ENCODE measurements at regions not wholly inside any gene's neighbourhood (a gene's known extent, or its start where the extent isn't known, plus 50 kb on each side); places are given as distances from the start of the nearest gene placed in this dataset.

DNA sequence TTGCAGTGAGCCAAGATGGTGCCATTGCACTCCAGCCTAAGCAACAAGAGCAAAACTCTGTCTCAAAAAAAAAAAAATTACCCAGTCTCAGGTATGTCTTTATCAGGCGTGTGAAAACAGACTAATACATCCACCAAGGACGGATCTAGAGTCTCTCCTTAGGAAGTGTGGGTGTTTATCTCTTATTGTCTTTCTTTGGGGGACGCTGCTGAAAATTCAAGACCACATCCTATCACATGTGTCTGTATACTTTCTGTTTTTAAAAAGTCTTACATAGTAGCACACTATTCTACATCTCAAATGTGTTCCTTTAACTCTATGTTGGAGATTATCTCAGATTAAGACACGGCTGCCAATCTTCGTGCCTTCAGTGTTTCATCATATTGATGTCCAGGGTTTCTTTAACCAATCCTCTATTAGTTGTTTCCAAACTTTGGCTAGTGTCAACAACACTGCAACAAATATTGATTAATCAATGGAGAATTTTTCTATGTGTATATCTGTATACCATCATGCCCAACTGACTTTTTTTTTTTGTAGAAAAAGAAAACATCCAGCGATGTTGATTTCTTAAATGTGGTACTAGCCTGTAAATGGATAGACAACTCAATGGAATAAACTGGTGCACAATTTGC, 92.3 kb upstream of the KDM7A start:
- CTCF ChIA-PET = no interaction called here

GRCh38 chr7:140267381-140268226, 90.8 kb upstream of the KDM7A start:
- H3K36me3 Mint-ChIP-seq (ENCODE audit: insufficient read depth, unreplicated experiment) = no peaks in the 10 kb centered on the region
- no peaks in the 10 kb centered on the region for H3K9me3 Mint-ChIP-seq (ENCODE audit: unreplicated experiment)
- intact Hi-C loops (cut with micrococcal nuclease; ENCODE audit: unreplicated experiment) = no loop called here
- Histone ChIP-seq H3K27me3 (replicated peaks; ENCODE audit: control insufficient read depth, insufficient read depth, low read length) (no peaks in the 10 kb centered on the region), H3K4me3 (ENCODE audit: low read depth, low read length) (no peak overlapping the region), H3K36me3 (ENCODE audit: control insufficient read depth, insufficient read depth, low read length) (no peaks in the 10 kb centered on the region), H3K4me1 (no peaks in the 10 kb centered on the region), H3K9me3 (no peaks in the 10 kb centered on the region)
- no peaks in the 10 kb centered on the region for H3K4me1 Mint-ChIP-seq (ENCODE audit: low read depth, unreplicated experiment)
- POLR2A ChIA-PET = no interaction called here
- no peak overlapping the region for H3K4me3 Mint-ChIP-seq (ENCODE audit: unreplicated experiment)
- no TSS peak for BruUV-seq (replicated peaks)
- H3K27ac Mint-ChIP-seq (ENCODE audit: unreplicated experiment) = no peak overlapping the region
- CTCF ChIA-PET = no interaction called here
- DNase-seq = no peak
- TF ChIP-seq, protein P1, sequence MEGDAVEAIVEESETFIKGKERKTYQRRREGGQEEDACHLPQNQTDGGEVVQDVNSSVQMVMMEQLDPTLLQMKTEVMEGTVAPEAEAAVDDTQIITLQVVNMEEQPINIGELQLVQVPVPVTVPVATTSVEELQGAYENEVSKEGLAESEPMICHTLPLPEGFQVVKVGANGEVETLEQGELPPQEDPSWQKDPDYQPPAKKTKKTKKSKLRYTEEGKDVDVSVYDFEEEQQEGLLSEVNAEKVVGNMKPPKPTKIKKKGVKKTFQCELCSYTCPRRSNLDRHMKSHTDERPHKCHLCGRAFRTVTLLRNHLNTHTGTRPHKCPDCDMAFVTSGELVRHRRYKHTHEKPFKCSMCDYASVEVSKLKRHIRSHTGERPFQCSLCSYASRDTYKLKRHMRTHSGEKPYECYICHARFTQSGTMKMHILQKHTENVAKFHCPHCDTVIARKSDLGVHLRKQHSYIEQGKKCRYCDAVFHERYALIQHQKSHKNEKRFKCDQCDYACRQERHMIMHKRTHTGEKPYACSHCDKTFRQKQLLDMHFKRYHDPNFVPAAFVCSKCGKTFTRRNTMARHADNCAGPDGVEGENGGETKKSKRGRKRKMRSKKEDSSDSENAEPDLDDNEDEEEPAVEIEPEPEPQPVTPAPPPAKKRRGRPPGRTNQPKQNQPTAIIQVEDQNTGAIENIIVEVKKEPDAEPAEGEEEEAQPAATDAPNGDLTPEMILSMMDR (IDR thresholded peaks at IDR 0.05; ENCODE audit: insufficient read depth in 1 of 2, low read depth in 1 of 2, low read length in 1 of 2, severe bottlenecking in 1 of 2, unreplicated experiment in 1 of 2) = no peak
- H3K27me3 Mint-ChIP-seq (ENCODE audit: insufficient read depth, unreplicated experiment) = no peaks in the 10 kb centered on the region

More for the DNA sequence above, 92.3 kb upstream of the KDM7A start:
- Histone ChIP-seq H3K4me1 (no peaks in the 10 kb centered on the region), H3K4me3 (ENCODE audit: low read depth, low read length) (no peak overlapping the region), H3K9me3 (no peaks in the 10 kb centered on the region), H3K36me3 (ENCODE audit: control insufficient read depth, insufficient read depth, low read length) (no peaks in the 10 kb centered on the region), H3K27me3 (replicated peaks; ENCODE audit: control insufficient read depth, insufficient read depth, low read length) (no peaks in the 10 kb centered on the region)
- no peaks in the 10 kb centered on the region for H3K9me3 Mint-ChIP-seq (ENCODE audit: unreplicated experiment)
- H3K36me3 Mint-ChIP-seq (ENCODE audit: insufficient read depth, unreplicated experiment) = no peaks in the 10 kb centered on the region
- DNase-seq = no peak
- H3K27me3 Mint-ChIP-seq (ENCODE audit: insufficient read depth, unreplicated experiment) = no peaks in the 10 kb centered on the region
- BruUV-seq (replicated peaks) = no TSS peak
- H3K4me1 Mint-ChIP-seq (ENCODE audit: low read depth, unreplicated experiment) = no peaks in the 10 kb centered on the region
- TF ChIP-seq, protein P1 (IDR thresholded peaks at IDR 0.05; ENCODE audit: insufficient read depth in 1 of 2, low read depth in 1 of 2, low read length in 1 of 2, severe bottlenecking in 1 of 2, unreplicated experiment in 1 of 2) = no peak
- no peak overlapping the region for H3K27ac Mint-ChIP-seq (ENCODE audit: unreplicated experiment)
- POLR2A ChIA-PET = no interaction called here
- H3K4me3 Mint-ChIP-seq (ENCODE audit: unreplicated experiment) = no peak overlapping the region
- intact Hi-C loops (cut with micrococcal nuclease; ENCODE audit: unreplicated experiment) = no loop called here

DNA sequence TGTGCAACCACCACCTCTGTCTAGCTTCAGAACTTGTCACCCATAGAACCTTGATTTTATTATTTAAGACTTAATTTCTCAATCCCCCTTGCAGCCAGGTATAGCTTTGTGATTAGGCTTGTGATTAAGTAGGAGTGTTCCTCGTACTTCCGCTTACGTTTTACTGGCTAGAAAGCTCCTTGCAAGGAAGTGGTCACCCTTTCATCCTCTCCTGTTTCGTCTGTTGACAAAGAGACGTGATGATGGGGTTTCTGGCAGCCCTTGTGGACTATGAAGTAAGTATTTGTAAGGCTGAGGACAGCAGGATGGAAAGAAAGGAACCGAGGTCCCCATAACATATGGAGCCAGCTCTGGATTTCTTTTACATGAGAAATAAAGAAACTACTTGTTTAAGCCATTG, 86.5 kb upstream of the KDM7A start:
- no peaks in the 10 kb centered on the region for H3K36me3 Mint-ChIP-seq (ENCODE audit: insufficient read depth, unreplicated experiment)
- H3K4me3 Mint-ChIP-seq (ENCODE audit: unreplicated experiment) = no peak overlapping the region
- H3K4me3 ChIP-seq (ENCODE audit: low read depth, low read length) = no peak overlapping the region
- no peak overlapping the region for H3K27ac Mint-ChIP-seq (ENCODE audit: unreplicated experiment)
- H3K36me3 ChIP-seq (ENCODE audit: control insufficient read depth, insufficient read depth, low read length) = no peaks in the 10 kb centered on the region
- no TSS peak for BruUV-seq (replicated peaks)
- no peaks in the 10 kb centered on the region for H3K27me3 Mint-ChIP-seq (ENCODE audit: insufficient read depth, unreplicated experiment)
- H3K4me1 ChIP-seq = no peaks in the 10 kb centered on the region
- H3K9me3 ChIP-seq = no peaks in the 10 kb centered on the region
- DNase-seq = no peak
- peaks cover 6% of the 10 kb centered on the region for H3K4me1 Mint-ChIP-seq (ENCODE audit: low read depth, unreplicated experiment)
- TF ChIP-seq, protein P1 (IDR thresholded peaks at IDR 0.05; ENCODE audit: insufficient read depth in 1 of 2, low read depth in 1 of 2, low read length in 1 of 2, severe bottlenecking in 1 of 2, unreplicated experiment in 1 of 2) = no peak
- ChIA-PET CTCF (no interaction called here), POLR2A (no interaction called here)
- H3K27me3 ChIP-seq (replicated peaks; ENCODE audit: control insufficient read depth, insufficient read depth, low read length) = no peaks in the 10 kb centered on the region
- no peaks in the 10 kb centered on the region for H3K9me3 Mint-ChIP-seq (ENCODE audit: unreplicated experiment)
- intact Hi-C loops (cut with micrococcal nuclease; ENCODE audit: unreplicated experiment) = no loop called here

All from Caco-2 (cell line).